T-cell (primary cell): ENCODE measurements at regions not wholly inside any gene's neighbourhood (a gene's known extent, or its start where the extent isn't known, plus 50 kb on each side); places are given as distances from the start of the nearest gene placed in this dataset.

Experiments
- ATAC-seq, 4 experiments: fragments of 200-7000 bp in 3 of 4; fragments of 150-1000 bp in 1 of 4; cut with Tn5 transposase; replicated peaks in 1 of 4; 1 replicate in 3 of 4; 2 replicates in 1 of 4; pipeline ENCODE4 v1.10.0; 2021; ENCODE audit warnings: moderate library complexity in 3 of 4, mild to moderate bottlenecking in 2 of 4, moderate number of reproducible peaks in 1 of 4
- CTCF ChIA-PET, 2 donors: fragments of 300-600 bp; sonication (Branson Sonifier 250); formaldehyde crosslinking; loops; one replicate each; lab custom pipeline; 2022; ENCODE audit warnings: antibody characterized with exemption in 2 of 2; lab: Charles Lee
- POLR2A ChIA-PET, 2 donors: fragments of 300-600 bp; sonication (Branson Sonifier 250); formaldehyde crosslinking; loops; one replicate each; lab custom pipeline; 2022; ENCODE audit warnings: antibody characterized with exemption in 2 of 2; lab: Charles Lee
- DNase-seq, 35 experiments: peaks; one replicate each; pipeline versions ENCODE4 v3.0.0 to v3.0.0-alpha.2; 2013 to 2023
- H3K27ac ChIP-seq: one replicate; pipeline ENCODE4 v1.5.1; 2013; ENCODE audit warnings: low read length
- H3K27me3 ChIP-seq, 2 experiments: replicated peaks in 1 of 2; 1 replicate in 1 of 2; 2 replicates in 1 of 2; pipeline versions ENCODE4 v1.6.1 to v1.7.0; 2013; ENCODE audit warnings: low read length in 1 of 2, mixed read lengths in 1 of 2; ENCODE audit not compliant: control insufficient read depth in 2 of 2, insufficient read depth in 2 of 2; ENCODE audit errors: extremely low read depth in 1 of 2
- H3K36me3 ChIP-seq, 2 donors: 1 replicate in 1 of 2; 2 replicates in 1 of 2; pipeline versions ENCODE4 v1.6.1 to v1.7.0; 2013; ENCODE audit warnings: low read length in 1 of 2; ENCODE audit not compliant: control insufficient read depth in 2 of 2, insufficient read depth in 1 of 2; ENCODE audit errors: extremely low read depth in 1 of 2
- H3K4me1 ChIP-seq, 2 experiments: 1 replicate in 1 of 2; 2 replicates in 1 of 2; pipeline versions ENCODE4 v1.6.1 to v1.7.0; 2013; ENCODE audit warnings: low read length in 2 of 2, mixed read lengths in 1 of 2; ENCODE audit not compliant: insufficient read depth in 2 of 2, control insufficient read depth in 1 of 2; ENCODE audit errors: extremely low read depth in 1 of 2
- H3K4me3 ChIP-seq, 2 donors: 1 replicate in 1 of 2; 2 replicates in 1 of 2; pipeline versions ENCODE4 v1.5.1 to v1.7.0; 2013; ENCODE audit warnings: mild to moderate bottlenecking in 2 of 2, low read length in 1 of 2, moderate library complexity in 1 of 2; ENCODE audit not compliant: control insufficient read depth in 1 of 2; ENCODE audit errors: extremely low read depth in 1 of 2
- H3K9me3 ChIP-seq: 2 replicates; pipeline ENCODE4 v1.7.0; 2013
- H3K27ac Mint-ChIP-seq, 2 donors: one replicate each; pipeline ENCODE4 v1.8.0; 2020 to 2021; ENCODE audit warnings: mild to moderate bottlenecking in 2 of 2, mixed read lengths in 2 of 2
- H3K27me3 Mint-ChIP-seq, 2 donors: one replicate each; pipeline ENCODE4 v1.8.0; 2021 to 2022; ENCODE audit warnings: mixed read lengths in 2 of 2
- H3K36me3 Mint-ChIP-seq: one replicate; pipeline ENCODE4 v1.8.0; 2021; ENCODE audit warnings: mixed read lengths
- H3K4me1 Mint-ChIP-seq, 3 donors: one replicate each; pipeline ENCODE4 v1.8.0; 2020 to 2022; ENCODE audit warnings: mixed read lengths in 3 of 3, mild to moderate bottlenecking in 1 of 3
- H3K4me3 Mint-ChIP-seq, 3 donors: one replicate each; pipeline ENCODE4 v1.8.0; 2020 to 2022; ENCODE audit warnings: mild to moderate bottlenecking in 3 of 3, mixed read lengths in 3 of 3, moderate library complexity in 3 of 3
- H3K9me3 Mint-ChIP-seq, 3 donors: one replicate each; pipeline ENCODE4 v1.8.0; 2020 to 2022; ENCODE audit warnings: mixed read lengths in 3 of 3
- WGBS: methylation state at CpG from one replicate; pipeline ENCODE4 v1.1.5; 2013; ENCODE audit warnings: missing lambda C conversion rate; ENCODE audit not compliant: insufficient coverage; 5-methylcytosine and 5-hydroxymethylcytosine counted together

- Mint-ChIP-seq H3K27ac (no peak overlapping the region), H3K4me1 (peaks cover 0 to 6% (median 0%) of the 10 kb centered on the region in 3 donors), H3K4me3 (no peak overlapping the region), H3K36me3 (no peaks in the 10 kb centered on the region), H3K27me3 (peaks cover 4 to 6% of the 10 kb centered on the region in 2 donors), H3K9me3 (no peaks in the 10 kb centered on the region)
- Histone ChIP-seq H3K4me1 (no peaks in the 10 kb centered on the region), H3K36me3 (no peaks in the 10 kb centered on the region), H3K4me3 (no peak overlapping the region), H3K9me3 (no peaks in the 10 kb centered on the region), H3K27ac (no peak overlapping the region), H3K27me3 (peaks cover 0 to 5% of the 10 kb centered on the region in 2 experiments)
- ChIA-PET POLR2A (no interaction called here), CTCF (interaction anchor here (0.6 to 1.0 kb wide), 3 partner anchors 43 to 272 kb away, joined by 3 to 13 read pairs (median 3); no protein-coding TSS in a partner anchor)
- 4% methylated on average over 28 of the region's 33 CpGs for WGBS
- DNase-seq (peak in 11 of 35 experiments; percentile 0 to 25 (median 7)), ATAC-seq (peak in 1 of 4 experiments; percentile 41)
Observed at GRCh38 chr12:127381043-127381668, 885.8 kb upstream of the TMEM132C start.

- Mint-ChIP-seq H3K27me3 (peaks cover 4 to 6% of the 10 kb centered on the region in 2 donors), H3K9me3 (no peaks in the 10 kb centered on the region), H3K27ac (no peak overlapping the region), H3K36me3 (no peaks in the 10 kb centered on the region), H3K4me3 (no peak overlapping the region), H3K4me1 (peaks cover 0 to 6% (median 0%) of the 10 kb centered on the region in 3 donors)
- DNase-seq (no peak), ATAC-seq (no peak)
- Histone ChIP-seq H3K4me1 (no peaks in the 10 kb centered on the region), H3K4me3 (no peak overlapping the region), H3K27me3 (peaks cover 0 to 5% of the 10 kb centered on the region in 2 experiments), H3K27ac (no peak overlapping the region), H3K36me3 (no peaks in the 10 kb centered on the region), H3K9me3 (no peaks in the 10 kb centered on the region)
- 93% methylated on average over 3 of the region's 6 CpGs for WGBS
- CTCF ChIA-PET, result interaction anchor here (0.6 to 1.0 kb wide), 4 partner anchors 43 to 273 kb away, joined by 3 to 13 read pairs (median 3); no protein-coding TSS in a partner anchor
- POLR2A ChIA-PET, result no interaction called here
Observed at GRCh38 chr12:127381681-127382080, 885.3 kb upstream of the TMEM132C start.

GRCh38 chr12:127383281-127383680 lies 883.7 kb upstream of the TMEM132C start:
- POLR2A ChIA-PET, result no interaction called here
- Mint-ChIP-seq H3K27me3 (peaks cover 4 to 12% of the 10 kb centered on the region in 2 donors), H3K4me1 (peaks cover 0 to 6% (median 0%) of the 10 kb centered on the region in 3 donors), H3K4me3 (no peak overlapping the region), H3K36me3 (no peaks in the 10 kb centered on the region), H3K27ac (no peak overlapping the region), H3K9me3 (no peaks in the 10 kb centered on the region)
- no peaks in the 10 kb centered on the region for H3K9me3 ChIP-seq
- 61% methylated on average over 8 of the region's 8 CpGs for WGBS
- CTCF ChIA-PET, result interaction anchor here in 1 of 2 donors (0.6 kb wide), 1 partner anchor 30 kb away, joined by 3 read pairs; no protein-coding TSS in a partner anchor
- no peaks in the 10 kb centered on the region for H3K36me3 ChIP-seq
- ATAC-seq, result no peak
- no peaks in the 10 kb centered on the region for H3K4me1 ChIP-seq
- no peak overlapping the region for H3K27ac ChIP-seq
- peaks cover 0 to 5% of the 10 kb centered on the region in 2 experiments for H3K27me3 ChIP-seq
- no peak overlapping the region for H3K4me3 ChIP-seq
- DNase-seq, result no peak

GRCh38 chr12:127386723-127387122 lies 880.2 kb upstream of the TMEM132C start:
- no peak overlapping the region for H3K27ac Mint-ChIP-seq
- POLR2A ChIA-PET, result no interaction called here

GRCh38 chr12:127388985-127389384 lies 878.0 kb upstream of the TMEM132C start:
- 80% methylated on average over 7 of the region's 7 CpGs for WGBS
- Histone ChIP-seq H3K27ac (no peak overlapping the region), H3K27me3 (peaks cover 0 to 4% of the 10 kb centered on the region in 2 experiments), H3K4me1 (no peaks in the 10 kb centered on the region), H3K9me3 (no peaks in the 10 kb centered on the region), H3K4me3 (no peak overlapping the region), H3K36me3 (no peaks in the 10 kb centered on the region)
- CTCF ChIA-PET, result no interaction called here
- POLR2A ChIA-PET, result no interaction called here
- DNase-seq, result no peak
- H3K27me3 Mint-ChIP-seq, result peaks cover 4 to 10% of the 10 kb centered on the region in 2 donors
- H3K4me3 Mint-ChIP-seq, result no peak overlapping the region
- H3K27ac Mint-ChIP-seq, result no peak overlapping the region
- no peak for ATAC-seq
- no peaks in the 10 kb centered on the region for H3K9me3 Mint-ChIP-seq
- no peaks in the 10 kb centered on the region for H3K4me1 Mint-ChIP-seq
- no peaks in the 10 kb centered on the region for H3K36me3 Mint-ChIP-seq

More at GRCh38 chr12:127386723-127387122, 880.2 kb upstream of the TMEM132C start:
- no peaks in the 10 kb centered on the region for H3K9me3 Mint-ChIP-seq
- H3K36me3 Mint-ChIP-seq, result no peaks in the 10 kb centered on the region
- Histone ChIP-seq H3K9me3 (no peaks in the 10 kb centered on the region), H3K27me3 (peaks cover 0 to 4% of the 10 kb centered on the region in 2 experiments), H3K27ac (no peak overlapping the region), H3K36me3 (no peaks in the 10 kb centered on the region), H3K4me1 (no peaks in the 10 kb centered on the region), H3K4me3 (no peak overlapping the region)
- ATAC-seq (no peak), DNase-seq (no peak)
- no peak overlapping the region for H3K4me3 Mint-ChIP-seq
- 75% methylated on average over 4 of the region's 5 CpGs for WGBS
- peaks cover 4 to 10% of the 10 kb centered on the region in 2 donors for H3K27me3 Mint-ChIP-seq
- no peaks in the 10 kb centered on the region for H3K4me1 Mint-ChIP-seq
- CTCF ChIA-PET, result no interaction called here

GRCh38 chr12:127389923-127390322 lies 877.0 kb upstream of the TMEM132C start:
- Mint-ChIP-seq H3K4me3 (no peak overlapping the region), H3K27ac (no peak overlapping the region), H3K36me3 (no peaks in the 10 kb centered on the region), H3K4me1 (no peaks in the 10 kb centered on the region), H3K27me3 (peaks cover 4 to 10% of the 10 kb centered on the region in 2 donors), H3K9me3 (no peaks in the 10 kb centered on the region)
- ATAC-seq (no peak), DNase-seq (no peak)
- H3K4me3 ChIP-seq, result no peak overlapping the region
- H3K27me3 ChIP-seq, result peaks cover 0 to 4% of the 10 kb centered on the region in 2 experiments
- no peaks in the 10 kb centered on the region for H3K36me3 ChIP-seq
- no peaks in the 10 kb centered on the region for H3K4me1 ChIP-seq
- ChIA-PET CTCF (interaction anchor here in 1 of 2 donors (0.6 kb wide), 1 partner anchor 12 kb away, joined by 3 read pairs; no protein-coding TSS in a partner anchor), POLR2A (interaction anchor here (0.5 to 0.6 kb wide), 2 partner anchors 16 to 1691 kb away, joined by 4 read pairs; no protein-coding TSS in a partner anchor)
- no peaks in the 10 kb centered on the region for H3K9me3 ChIP-seq
- H3K27ac ChIP-seq, result no peak overlapping the region
- WGBS, result no CpG with 5 or more reads among the region's 2 CpGs
